Stimulated activated effector memory CD8-positive, alpha-beta T cell treated with anti-CD3 and anti-CD28 coated beads, Interleukin-12 subunit alpha, Interleukin-12 subunit beta, amount 100 ng/mL, for 72 hours (primary cell): ENCODE measurements at regions not wholly inside any gene's neighbourhood (a gene's known extent, or its start where the extent isn't known, plus 50 kb on each side); places are given as distances from the start of the nearest gene placed in this dataset.
A peak's percentile ranks its signal among the peaks of the same experiment; 100 is the strongest.
"Not testable (repeated sequence)": the region's sequence is repeated elsewhere in the genome, so short reads cannot be mapped to it uniquely, and the experiment has no call there.

Experiments used
- ATAC-seq: fragments of 150-1000 bp; cut with Tn5 transposase; 2 replicates; pipeline ENCODE4 v1.10.0; 2021
- DNase-seq, 2 donors: peaks; one replicate each; pipeline ENCODE4 v3.0.0; 2021 to 2022; ENCODE audit warnings: low spot score in 2 of 2
- H3K27ac Mint-ChIP-seq: one replicate; pipeline ENCODE4 v1.8.0; 2022; ENCODE audit warnings: mild to moderate bottlenecking, mixed read lengths
- H3K36me3 Mint-ChIP-seq: one replicate; pipeline ENCODE4 v1.8.0; 2022; ENCODE audit warnings: mild to moderate bottlenecking, mixed read lengths
- H3K4me1 Mint-ChIP-seq: one replicate; pipeline ENCODE4 v1.8.0; 2022; ENCODE audit warnings: mixed read lengths
- H3K4me3 Mint-ChIP-seq: one replicate; pipeline ENCODE4 v1.8.0; 2022; ENCODE audit warnings: mild to moderate bottlenecking, mixed read lengths
- H3K9me3 Mint-ChIP-seq: one replicate; pipeline ENCODE4 v1.8.0; 2022; ENCODE audit warnings: mixed read lengths

DNA sequence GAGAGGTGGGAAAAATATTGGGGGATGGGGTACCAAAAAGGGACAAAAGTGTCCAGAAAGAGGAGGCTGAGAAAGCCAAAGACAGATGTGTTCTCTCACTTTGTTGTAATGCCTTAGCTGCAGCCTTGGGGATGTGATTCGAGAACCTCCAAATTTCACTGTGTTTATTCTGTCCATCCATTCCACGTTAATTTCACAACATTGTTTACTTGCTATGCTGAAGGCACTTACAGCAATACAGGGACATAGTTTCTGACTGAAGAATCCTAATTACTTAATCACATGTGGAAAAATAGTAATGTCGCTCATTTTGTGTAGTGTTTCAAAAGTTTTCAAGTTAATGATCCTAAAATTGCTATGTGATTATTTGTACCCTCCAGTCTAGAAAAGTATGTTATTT, 146.2 kb upstream of the SLC38A2 start:
- Mint-ChIP-seq H3K36me3 (no peaks in the 10 kb centered on the region), H3K9me3 (no peaks in the 10 kb centered on the region), H3K27ac (peak overlapping the region; percentile 63)

DNA sequence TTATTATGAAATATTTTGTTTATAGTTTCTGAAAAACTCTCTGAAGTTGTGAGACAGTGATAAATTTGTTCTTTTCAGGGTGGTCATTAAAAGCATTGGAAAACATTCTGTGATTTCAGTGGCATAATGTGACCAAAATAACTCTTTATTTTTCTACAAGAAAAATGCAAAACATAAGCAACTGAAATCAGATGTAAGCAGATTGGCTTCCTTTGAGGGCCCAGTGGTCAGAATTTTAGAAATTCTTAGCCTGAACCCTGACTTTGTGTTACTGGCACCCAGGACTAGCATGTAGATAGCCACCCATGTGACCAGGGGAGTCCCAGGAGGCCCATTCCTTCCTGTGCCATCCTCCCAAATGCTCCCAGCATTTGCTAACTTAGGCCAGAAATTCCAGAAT, 145.6 kb upstream of the SLC38A2 start:
- no peak for ATAC-seq
- H3K4me1 Mint-ChIP-seq, result peaks cover 34% of the 10 kb centered on the region
- no peak for DNase-seq

More for the DNA sequence above, 146.2 kb upstream of the SLC38A2 start:
- DNase-seq (no peak), ATAC-seq (no peak)
- H3K4me3 Mint-ChIP-seq, result peak overlapping the region; percentile 3
- H3K4me1 Mint-ChIP-seq, result peaks cover 34% of the 10 kb centered on the region

DNA sequence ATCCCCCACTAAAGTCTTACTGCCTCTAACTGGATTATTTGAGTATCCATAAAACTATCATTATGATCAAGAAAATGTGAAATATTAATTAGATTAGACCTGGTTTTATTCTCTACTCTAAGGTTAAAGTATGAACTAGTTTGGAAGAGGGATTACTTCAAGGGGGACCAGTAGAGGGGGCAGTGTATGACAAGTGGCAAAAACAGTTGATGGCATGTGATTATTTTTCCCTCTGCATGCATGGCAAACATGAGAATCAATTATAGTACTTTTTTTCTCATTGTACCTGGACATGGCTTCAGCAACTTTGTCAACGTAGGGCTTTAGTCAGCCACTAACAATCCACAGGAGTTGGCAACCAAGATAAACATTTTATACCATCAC, 145.0 kb upstream of the SLC38A2 start:
- no peaks in the 10 kb centered on the region for H3K36me3 Mint-ChIP-seq
- DNase-seq (no peak), ATAC-seq (no peak)
- H3K9me3 Mint-ChIP-seq, result no peaks in the 10 kb centered on the region
- H3K4me3 Mint-ChIP-seq, result peak overlapping the region; percentile 23
- H3K4me1 Mint-ChIP-seq, result peaks cover 35% of the 10 kb centered on the region
- H3K27ac Mint-ChIP-seq, result peak overlapping the region; percentile 78

More for the DNA sequence above, 145.6 kb upstream of the SLC38A2 start:
- Mint-ChIP-seq H3K4me3 (no peak overlapping the region), H3K9me3 (no peaks in the 10 kb centered on the region), H3K36me3 (no peaks in the 10 kb centered on the region), H3K27ac (no peak overlapping the region)

DNA sequence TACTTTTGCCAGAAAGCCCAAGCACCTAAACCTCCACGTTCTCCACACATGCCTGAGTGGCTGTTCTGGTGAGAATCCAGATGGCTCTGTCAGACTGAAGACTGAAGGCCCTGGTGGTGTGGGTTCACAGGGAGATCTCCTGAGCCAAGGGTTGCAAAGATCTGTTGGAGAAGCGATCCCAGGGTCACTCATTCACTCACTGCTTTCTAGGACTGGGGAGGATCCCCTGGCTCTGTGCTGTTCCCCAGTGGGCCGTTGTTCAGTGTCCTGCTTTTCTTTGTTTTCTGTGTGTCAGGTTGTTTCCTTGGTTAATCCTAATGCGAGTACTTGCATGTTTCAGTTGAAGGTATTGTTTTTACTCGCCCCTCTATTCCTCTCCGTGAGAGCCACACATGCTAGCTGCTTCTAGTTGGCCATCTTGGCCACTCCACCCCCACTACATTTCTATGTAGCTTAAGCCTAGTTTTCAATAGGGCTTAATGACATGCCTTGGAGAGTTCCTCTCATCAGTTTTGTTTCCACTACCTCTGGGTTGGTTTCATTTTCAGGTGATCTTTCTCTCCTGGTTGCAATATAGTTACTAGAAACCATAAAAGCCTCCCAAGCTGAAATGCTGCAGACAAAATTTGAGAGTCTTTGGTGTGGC, 144.5 kb upstream of the SLC38A2 start:
- peak in 1 of 2 donors; percentile 58 for DNase-seq
- peak overlapping the region; percentile 23 for H3K4me3 Mint-ChIP-seq
- no peaks in the 10 kb centered on the region for H3K9me3 Mint-ChIP-seq
- peak; percentile 90 for ATAC-seq
- H3K4me1 Mint-ChIP-seq, result peaks cover 35% of the 10 kb centered on the region
- H3K36me3 Mint-ChIP-seq, result no peaks in the 10 kb centered on the region
- peak overlapping the region; percentile 78 for H3K27ac Mint-ChIP-seq

GRCh38 chr12:46516238-46516932, 143.8 kb upstream of the SLC38A2 start:
- peak in 1 of 2 donors; percentile 48 for DNase-seq
- no peak for ATAC-seq
- H3K9me3 Mint-ChIP-seq, result no peaks in the 10 kb centered on the region
- no peaks in the 10 kb centered on the region for H3K36me3 Mint-ChIP-seq
- peaks cover 35% of the 10 kb centered on the region for H3K4me1 Mint-ChIP-seq
- H3K4me3 Mint-ChIP-seq, result no peak overlapping the region
- H3K27ac Mint-ChIP-seq, result peak overlapping the region; percentile 78

- Mint-ChIP-seq H3K27ac (peak overlapping the region; percentile 45), H3K4me1 (peaks cover 35% of the 10 kb centered on the region), H3K9me3 (peaks cover 5% of the 10 kb centered on the region), H3K4me3 (no peak overlapping the region), H3K36me3 (no peaks in the 10 kb centered on the region)
- DNase-seq (no peak), ATAC-seq (no peak)
Observed at GRCh38 chr12:46515829-46516228, 143.3 kb upstream of the SLC38A2 start.

GRCh38 chr12:46514886-46515285, 142.3 kb upstream of the SLC38A2 start:
- H3K4me1 Mint-ChIP-seq, result peaks cover 35% of the 10 kb centered on the region
- H3K36me3 Mint-ChIP-seq, result no peaks in the 10 kb centered on the region
- peak overlapping the region; percentile 45 for H3K27ac Mint-ChIP-seq
- DNase-seq, result no peak
- no peak for ATAC-seq
- H3K9me3 Mint-ChIP-seq, result peaks cover 7% of the 10 kb centered on the region
- no peak overlapping the region for H3K4me3 Mint-ChIP-seq

DNA sequence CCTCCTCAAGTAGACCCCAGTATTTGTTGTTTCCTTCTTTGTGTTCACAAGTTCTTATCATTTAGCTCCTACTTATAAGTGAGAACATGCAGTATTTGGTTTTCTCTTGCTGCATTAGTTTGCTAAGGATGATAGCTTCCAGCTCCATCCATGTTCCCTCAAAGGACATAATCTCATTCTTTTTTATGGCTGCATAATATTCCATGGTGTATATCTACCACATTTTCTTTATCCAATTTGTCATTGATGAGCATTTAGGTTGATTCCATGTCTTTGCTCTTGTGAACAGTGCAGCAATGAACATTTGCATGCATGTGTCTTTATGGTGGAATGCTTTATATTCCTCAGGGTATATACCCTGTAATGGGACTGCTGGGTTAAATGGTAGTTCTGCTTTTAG, 137.7 kb upstream of the SLC38A2 start:
- Mint-ChIP-seq H3K9me3 (peaks cover 28% of the 10 kb centered on the region), H3K4me1 (peaks cover 17% of the 10 kb centered on the region)
- H3K4me3 Mint-ChIP-seq, H3K36me3 Mint-ChIP-seq, H3K27ac Mint-ChIP-seq, ATAC-seq, DNase-seq: not testable (repeated sequence)

- DNase-seq (no peak), ATAC-seq (no peak)
- no peak overlapping the region for H3K27ac Mint-ChIP-seq
- H3K4me1 Mint-ChIP-seq, result peaks cover 17% of the 10 kb centered on the region
- H3K9me3 Mint-ChIP-seq, result peaks cover 31% of the 10 kb centered on the region
- H3K36me3 Mint-ChIP-seq, result no peaks in the 10 kb centered on the region
- H3K4me3 Mint-ChIP-seq, result no peak overlapping the region
Observed at GRCh38 chr12:46509135-46509534, 136.6 kb upstream of the SLC38A2 start.

GRCh38 chr12:46508651-46509050, 136.1 kb upstream of the SLC38A2 start:
- no peak for ATAC-seq
- no peak for DNase-seq
- H3K4me3 Mint-ChIP-seq, result no peak overlapping the region
- H3K4me1 Mint-ChIP-seq, result peaks cover 13% of the 10 kb centered on the region
- no peaks in the 10 kb centered on the region for H3K36me3 Mint-ChIP-seq
- H3K27ac Mint-ChIP-seq, result no peak overlapping the region
- H3K9me3 Mint-ChIP-seq, result peaks cover 31% of the 10 kb centered on the region

GRCh38 chr12:46507766-46508165, 135.2 kb upstream of the SLC38A2 start:
- peak; percentile 70 for ATAC-seq
- Mint-ChIP-seq H3K4me3 (no peak overlapping the region), H3K4me1 (peaks cover 6% of the 10 kb centered on the region), H3K9me3 (peaks cover 33% of the 10 kb centered on the region), H3K36me3 (no peaks in the 10 kb centered on the region), H3K27ac (no peak overlapping the region)
- no peak for DNase-seq

GRCh38 chr12:46506961-46507360, 134.4 kb upstream of the SLC38A2 start:
- no peak overlapping the region for H3K4me3 Mint-ChIP-seq
- peaks cover 6% of the 10 kb centered on the region for H3K4me1 Mint-ChIP-seq
- H3K9me3 Mint-ChIP-seq, result peaks cover 33% of the 10 kb centered on the region
- ATAC-seq (no peak), DNase-seq (no peak)
- no peaks in the 10 kb centered on the region for H3K36me3 Mint-ChIP-seq
- H3K27ac Mint-ChIP-seq, result no peak overlapping the region

DNA sequence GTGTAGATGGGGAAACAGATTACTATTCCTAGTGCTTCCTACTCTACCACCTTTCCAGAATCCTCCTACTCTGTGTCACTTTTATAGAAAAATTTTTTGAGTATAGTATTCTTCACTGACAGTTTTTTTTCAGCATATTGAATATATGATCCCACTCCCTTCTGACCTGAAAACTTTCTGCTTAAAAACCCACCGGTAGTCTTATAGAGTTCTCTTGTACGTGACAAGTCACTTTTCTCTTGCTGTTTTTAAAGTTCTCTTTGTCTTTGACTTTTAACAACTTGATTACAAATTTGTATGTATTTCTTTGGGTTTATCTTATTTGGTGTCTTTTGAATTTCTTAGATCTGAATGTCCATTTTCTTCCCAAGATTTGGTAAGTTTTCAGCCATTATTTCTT, 133.6 kb upstream of the SLC38A2 start:
- DNase-seq (no peak), ATAC-seq (no peak)
- Mint-ChIP-seq H3K27ac (no peak overlapping the region), H3K4me1 (peaks cover 6% of the 10 kb centered on the region), H3K36me3 (no peaks in the 10 kb centered on the region), H3K9me3 (peaks cover 31% of the 10 kb centered on the region), H3K4me3 (no peak overlapping the region)

DNA sequence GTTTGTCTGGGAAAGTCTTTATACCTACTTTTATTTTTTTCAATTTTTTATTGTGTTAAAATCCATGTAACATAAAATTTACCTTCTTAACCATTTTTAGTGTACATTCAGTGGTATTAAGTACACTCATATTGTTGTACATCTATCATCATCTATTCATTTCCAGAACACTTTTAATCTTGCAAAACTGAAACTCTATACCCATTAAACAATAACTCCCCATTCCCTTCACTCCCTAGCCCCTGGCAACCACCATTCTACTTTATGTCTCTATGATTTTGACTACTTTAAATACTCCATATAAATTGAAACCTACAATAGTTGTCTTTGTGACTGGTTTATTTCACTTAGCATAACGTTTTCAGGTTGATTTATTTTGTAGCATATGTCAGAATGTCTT, 131.9 kb upstream of the SLC38A2 start:
- ATAC-seq (no peak), DNase-seq (no peak)
- no peaks in the 10 kb centered on the region for H3K36me3 Mint-ChIP-seq
- H3K27ac Mint-ChIP-seq, result no peak overlapping the region
- H3K4me1 Mint-ChIP-seq, result peaks cover 6% of the 10 kb centered on the region
- H3K9me3 Mint-ChIP-seq, result peaks cover 29% of the 10 kb centered on the region
- H3K4me3 Mint-ChIP-seq, result no peak overlapping the region

- no peaks in the 10 kb centered on the region for H3K36me3 Mint-ChIP-seq
- H3K4me1 Mint-ChIP-seq, result peaks cover 6% of the 10 kb centered on the region
- H3K9me3 Mint-ChIP-seq, result peaks cover 29% of the 10 kb centered on the region
- DNase-seq (no peak), ATAC-seq (no peak)
- no peak overlapping the region for H3K4me3 Mint-ChIP-seq
- no peak overlapping the region for H3K27ac Mint-ChIP-seq
Observed at GRCh38 chr12:46503637-46504175, 131.1 kb upstream of the SLC38A2 start.

GRCh38 chr12:46500673-46501072, 128.1 kb upstream of the SLC38A2 start:
- no peak overlapping the region for H3K27ac Mint-ChIP-seq
- peaks cover 11% of the 10 kb centered on the region for H3K9me3 Mint-ChIP-seq
- H3K4me1 Mint-ChIP-seq, result no peaks in the 10 kb centered on the region
- ATAC-seq (no peak), DNase-seq (no peak)
- H3K4me3 Mint-ChIP-seq, result no peak overlapping the region
- no peaks in the 10 kb centered on the region for H3K36me3 Mint-ChIP-seq
